Mesenchymal stem cell (in vitro differentiated cells and primary cell): ENCODE measurements at regions not wholly inside any gene's neighbourhood (a gene's known extent, or its start where the extent isn't known, plus 50 kb on each side); places are given as distances from the start of the nearest gene placed in this dataset.
A peak's percentile ranks its signal among the peaks of the same experiment; 100 is the strongest.

Source experiments
- DNase-seq: peaks from one replicate; pipeline ENCODE4 v3.0.0-alpha.2; 2013
- H2AFZ ChIP-seq: one replicate; pipeline ENCODE4 v1.6.1; 2013; ENCODE audit warnings: low read depth, mild to moderate bottlenecking, control low read depth, inconsistent platforms, low read length, moderate library complexity
- H2AK5ac ChIP-seq: 2 replicates; pipeline ENCODE4 v1.6.1; 2013; ENCODE audit warnings: low read length, moderate library complexity, mild to moderate bottlenecking, inconsistent platforms; ENCODE audit not compliant: severe bottlenecking
- H2BK120ac ChIP-seq: one replicate; pipeline ENCODE4 v1.6.1; 2013; ENCODE audit warnings: low read depth, mild to moderate bottlenecking, inconsistent platforms, low read length, moderate library complexity
- H2BK12ac ChIP-seq, 2 experiments: one replicate each; pipeline ENCODE4 v1.6.1; 2013; ENCODE audit warnings: inconsistent platforms in 2 of 2, low read length in 2 of 2, mild to moderate bottlenecking in 2 of 2, moderate library complexity in 2 of 2, control low read depth in 1 of 2
- H2BK15ac ChIP-seq: one replicate; pipeline ENCODE4 v1.6.1; 2013; ENCODE audit warnings: mild to moderate bottlenecking, low read depth, inconsistent platforms; ENCODE audit not compliant: poor library complexity, severe bottlenecking
- H2BK5ac ChIP-seq: 2 replicates; pipeline ENCODE4 v1.6.1; 2013; ENCODE audit warnings: low read depth, mild to moderate bottlenecking, low read length, control low read depth, inconsistent platforms; ENCODE audit not compliant: poor library complexity, severe bottlenecking
- H3K14ac ChIP-seq, 2 experiments: one replicate each; pipeline ENCODE4 v1.6.1; 2013; ENCODE audit warnings: inconsistent platforms in 2 of 2, low read length in 2 of 2, control low read depth in 1 of 2, mild to moderate bottlenecking in 1 of 2, moderate library complexity in 1 of 2
- H3K18ac ChIP-seq, 2 experiments: one replicate each; pipeline ENCODE4 v1.6.1; 2013; ENCODE audit warnings: inconsistent platforms in 2 of 2, low read length in 2 of 2, control low read depth in 1 of 2, low read depth in 1 of 2, mild to moderate bottlenecking in 1 of 2
- H3K23ac ChIP-seq, 2 experiments: one replicate each; pipeline ENCODE4 v1.6.1; 2013; ENCODE audit warnings: inconsistent platforms in 2 of 2, low read length in 2 of 2, mild to moderate bottlenecking in 2 of 2, moderate library complexity in 2 of 2, control low read depth in 1 of 2
- H3K27ac ChIP-seq: 2 replicates; pipeline ENCODE4 v1.5.1; 2013; ENCODE audit warnings: mild to moderate bottlenecking, moderate library complexity, low read length, control low read depth, inconsistent platforms; ENCODE audit not compliant: poor library complexity, severe bottlenecking
- H3K27me3 ChIP-seq, 2 experiments: 2 replicates each; pipeline versions ENCODE4 v1.6.1 to v1.7.0; 2013; ENCODE audit warnings: low read length in 2 of 2, mild to moderate bottlenecking in 2 of 2, moderate library complexity in 2 of 2, control low read depth in 1 of 2, inconsistent platforms in 1 of 2; ENCODE audit not compliant: control insufficient read depth in 1 of 2, insufficient read depth in 1 of 2
- H3K36me3 ChIP-seq, 2 experiments: 2 replicates each; pipeline versions ENCODE4 v1.6.1 to v1.7.0; 2013; ENCODE audit warnings: low read length in 2 of 2, control low read depth in 1 of 2, inconsistent platforms in 1 of 2, low read depth in 1 of 2, mild to moderate bottlenecking in 1 of 2; ENCODE audit not compliant: insufficient read depth in 2 of 2, control insufficient read depth in 1 of 2
- H3K4ac ChIP-seq, 2 experiments: one replicate each; pipeline ENCODE4 v1.6.1; 2013; ENCODE audit warnings: inconsistent platforms in 2 of 2, low read length in 2 of 2, mild to moderate bottlenecking in 2 of 2, moderate library complexity in 2 of 2, control low read depth in 1 of 2, low read depth in 1 of 2
- H3K4me1 ChIP-seq: 2 replicates; pipeline ENCODE4 v1.6.1; 2013; ENCODE audit warnings: low read depth, low read length, control low read depth; ENCODE audit not compliant: control insufficient read depth, insufficient read depth
- H3K4me2 ChIP-seq: 2 replicates; pipeline ENCODE4 v1.6.1; 2013; ENCODE audit warnings: low read length, mild to moderate bottlenecking, inconsistent platforms; ENCODE audit not compliant: poor library complexity, severe bottlenecking
- H3K4me3 ChIP-seq, 2 experiments: 2 replicates each; pipeline versions ENCODE4 v1.5.1 to v1.7.0; 2013; ENCODE audit warnings: low read length in 2 of 2, mild to moderate bottlenecking in 2 of 2, control low read depth in 1 of 2, low read depth in 1 of 2; ENCODE audit not compliant: insufficient read depth in 1 of 2
- H3K79me1 ChIP-seq: replicated peaks from 2 replicates; pipeline ENCODE4 v1.6.1; 2013; ENCODE audit warnings: mild to moderate bottlenecking, control low read depth, low read length, inconsistent platforms; ENCODE audit not compliant: poor library complexity, severe bottlenecking
- H3K9ac ChIP-seq: 2 replicates; pipeline ENCODE4 v1.7.0; 2013; ENCODE audit warnings: mild to moderate bottlenecking, low read length, moderate library complexity
- H3K9me3 ChIP-seq: 2 replicates; pipeline ENCODE4 v1.7.0; 2013; ENCODE audit warnings: mild to moderate bottlenecking, low read length; ENCODE audit not compliant: control insufficient read depth
- H4K8ac ChIP-seq: one replicate; pipeline ENCODE4 v1.6.1; 2013; ENCODE audit warnings: inconsistent platforms, mild to moderate bottlenecking, low read length, moderate library complexity
- H4K91ac ChIP-seq: one replicate; pipeline ENCODE4 v1.6.1; 2013; ENCODE audit warnings: mild to moderate bottlenecking, low read length, inconsistent platforms
- WGBS: methylation state at CpG from one replicate; pipeline ENCODE4 v1.1.7; 2013; ENCODE audit warnings: mixed read lengths; 5-methylcytosine and 5-hydroxymethylcytosine counted together

GRCh38 chr7:84879570-84880325, 307.1 kb downstream of the SEMA3D start:
- no peak overlapping the region for H3K4ac ChIP-seq
- no peak overlapping the region for H3K14ac ChIP-seq
- no peaks in the 10 kb centered on the region for H3K27me3 ChIP-seq
- no peak overlapping the region for H2AK5ac ChIP-seq
- no peak overlapping the region for H2BK12ac ChIP-seq
- 100% methylated on average over 1 of the region's 3 CpGs for WGBS
- H3K4me2 ChIP-seq: no peak overlapping the region
- H3K9me3 ChIP-seq: peaks cover 3% of the 10 kb centered on the region
- no peak overlapping the region for H4K91ac ChIP-seq
- no peak overlapping the region for H4K8ac ChIP-seq
- no peak overlapping the region for H2BK5ac ChIP-seq
- DNase-seq: no peak
- no peaks in the 10 kb centered on the region for H3K79me1 ChIP-seq
- H3K27ac ChIP-seq: no peak overlapping the region
- no peak overlapping the region for H2BK15ac ChIP-seq
- H3K36me3 ChIP-seq: no peaks in the 10 kb centered on the region
- H3K18ac ChIP-seq: no peak overlapping the region
- no peak overlapping the region for H3K9ac ChIP-seq
- H3K4me3 ChIP-seq: no peak overlapping the region
- no peak overlapping the region for H2BK120ac ChIP-seq
- no peaks in the 10 kb centered on the region for H3K4me1 ChIP-seq
- H3K23ac ChIP-seq: no peak overlapping the region
- no peak overlapping the region for H2AFZ ChIP-seq

GRCh38 chr7:84877943-84878570, 308.8 kb downstream of the SEMA3D start:
- no peak overlapping the region for H3K9ac ChIP-seq
- no peak overlapping the region for H3K4ac ChIP-seq
- no peak overlapping the region for H3K27ac ChIP-seq
- H3K79me1 ChIP-seq: no peaks in the 10 kb centered on the region
- no peaks in the 10 kb centered on the region for H3K9me3 ChIP-seq
- no peak for DNase-seq
- no peaks in the 10 kb centered on the region for H3K4me1 ChIP-seq
- H2AFZ ChIP-seq: no peak overlapping the region
- no peak overlapping the region for H2BK120ac ChIP-seq
- no peak overlapping the region for H2BK12ac ChIP-seq
- no peak overlapping the region for H3K4me3 ChIP-seq
- H3K23ac ChIP-seq: no peak overlapping the region
- H4K91ac ChIP-seq: no peak overlapping the region
- H3K27me3 ChIP-seq: no peaks in the 10 kb centered on the region
- H2BK15ac ChIP-seq: no peak overlapping the region
- H3K4me2 ChIP-seq: no peak overlapping the region
- no peak overlapping the region for H3K14ac ChIP-seq
- no CpG with 5 or more reads among the region's 1 CpG for WGBS
- H2BK5ac ChIP-seq: no peak overlapping the region
- H3K18ac ChIP-seq: no peak overlapping the region
- no peak overlapping the region for H2AK5ac ChIP-seq
- H4K8ac ChIP-seq: no peak overlapping the region
- no peaks in the 10 kb centered on the region for H3K36me3 ChIP-seq

DNA sequence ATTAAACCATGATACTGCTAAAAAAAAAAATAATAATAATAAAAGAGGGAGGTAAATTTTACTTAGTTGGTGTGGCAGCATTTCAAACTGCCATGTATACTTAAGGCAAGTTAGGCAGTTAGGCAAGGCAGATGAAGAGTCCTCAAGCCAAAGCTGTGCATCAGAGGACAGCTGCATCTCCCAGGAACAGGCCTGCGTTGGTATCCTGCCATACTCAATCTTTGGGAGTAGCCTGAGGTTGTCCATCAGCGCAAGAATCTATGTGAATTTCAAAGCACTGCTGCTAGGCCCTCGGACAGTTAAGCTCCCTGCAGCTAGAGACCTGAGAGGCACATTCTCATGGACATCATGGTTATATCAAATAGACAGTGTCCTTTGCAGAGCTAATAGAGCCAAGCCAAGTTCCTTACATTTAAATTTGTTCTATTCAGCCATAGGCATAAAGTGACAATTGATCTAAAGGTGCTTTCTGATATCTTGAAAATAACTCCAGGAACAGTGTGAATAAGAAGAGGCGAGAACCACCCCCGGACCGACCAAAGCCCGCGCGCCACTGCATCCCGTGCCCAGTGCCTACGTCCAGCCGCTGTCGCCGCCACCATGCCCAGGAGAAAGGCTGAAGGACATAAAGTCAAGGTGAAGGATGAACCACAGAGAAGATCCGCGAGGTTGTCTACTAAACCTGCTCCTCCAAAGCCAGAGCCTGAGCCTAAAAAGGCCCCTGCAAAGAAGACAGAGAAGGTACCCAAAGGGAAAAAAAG, 310.6 kb downstream of the SEMA3D start:
- no peak overlapping the region for H3K4me3 ChIP-seq
- H2BK15ac ChIP-seq: no peak overlapping the region
- H3K36me3 ChIP-seq: no peaks in the 10 kb centered on the region
- no peak overlapping the region for H3K14ac ChIP-seq
- 97% methylated on average over 16 of the region's 16 CpGs for WGBS
- no peak overlapping the region for H2AFZ ChIP-seq
- H3K79me1 ChIP-seq: no peaks in the 10 kb centered on the region
- no peak overlapping the region for H3K18ac ChIP-seq
- H2AK5ac ChIP-seq: no peak overlapping the region
- no peak overlapping the region for H3K23ac ChIP-seq
- no peak overlapping the region for H2BK5ac ChIP-seq
- H4K91ac ChIP-seq: no peak overlapping the region
- H3K4ac ChIP-seq: no peak overlapping the region
- no peak overlapping the region for H3K27ac ChIP-seq
- H3K4me2 ChIP-seq: no peak overlapping the region
- no peak overlapping the region for H3K9ac ChIP-seq
- H4K8ac ChIP-seq: no peak overlapping the region
- H2BK120ac ChIP-seq: no peak overlapping the region
- H3K4me1 ChIP-seq: no peaks in the 10 kb centered on the region
- H3K27me3 ChIP-seq: no peaks in the 10 kb centered on the region
- H2BK12ac ChIP-seq: no peak overlapping the region
- no peak for DNase-seq
- H3K9me3 ChIP-seq: no peaks in the 10 kb centered on the region

DNA sequence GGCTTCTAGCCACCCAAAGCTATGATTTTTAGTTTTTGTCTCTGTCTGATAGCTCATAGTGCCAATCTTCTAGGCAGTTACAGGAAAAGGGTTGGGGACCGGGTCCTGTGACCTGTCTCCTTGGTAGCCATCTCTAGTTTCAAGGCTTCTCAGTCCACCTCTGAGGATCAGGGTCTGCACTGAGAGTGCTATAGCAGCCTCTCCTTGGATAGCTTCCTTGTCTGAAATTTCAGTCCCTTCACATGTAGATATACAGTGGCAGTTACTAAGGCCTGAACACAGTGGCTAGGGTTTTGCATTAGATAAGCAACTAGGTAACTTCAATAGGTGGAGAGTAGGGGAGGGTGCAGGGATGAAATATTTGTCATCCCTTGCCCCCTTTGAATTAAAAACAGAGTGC, 321.3 kb downstream of the SEMA3D start:
- Histone ChIP-seq H3K4ac (no peak overlapping the region), H3K36me3 (no peaks in the 10 kb centered on the region), H2AFZ (peak overlapping the region; percentile 53), H3K4me2 (no peak overlapping the region), H3K27me3 (no peaks in the 10 kb centered on the region), H3K79me1 (no peaks in the 10 kb centered on the region), H4K8ac (no peak overlapping the region), H3K4me1 (no peaks in the 10 kb centered on the region), H2BK15ac (no peak overlapping the region), H3K18ac (no peak overlapping the region), H3K27ac (no peak overlapping the region), H4K91ac (no peak overlapping the region), H2BK12ac (no peak overlapping the region), H3K9ac (no peak overlapping the region), H3K14ac (no peak overlapping the region), H3K9me3 (no peaks in the 10 kb centered on the region), H2AK5ac (no peak overlapping the region), H3K4me3 (no peak overlapping the region), H3K23ac (no peak overlapping the region), H2BK120ac (no peak overlapping the region), H2BK5ac (no peak overlapping the region)
- no peak for DNase-seq
- 91% methylated on average over 1 of the region's 1 CpG for WGBS
